H1 (cell line): ENCODE measurements at regions not wholly inside any gene's neighbourhood (a gene's known extent, or its start where the extent isn't known, plus 50 kb on each side); places are given as distances from the start of the nearest gene placed in this dataset.

Experiments
- CTCF ChIA-PET: fragments of 300-600 bp; sonication (Branson Sonifier 250); formaldehyde crosslinking; loops from one replicate; lab custom pipeline; 2021; ENCODE audit not compliant: partially characterized antibody; lab: Charles Lee
- POLR2A ChIA-PET: fragments of 300-600 bp; sonication (Branson Sonifier 250); formaldehyde crosslinking; loops from one replicate; lab custom pipeline; 2021; ENCODE audit warnings: inconsistent platforms; ENCODE audit not compliant: partially characterized antibody; lab: Charles Lee
- DNase-seq, 2 experiments: peaks; one replicate each; pipeline versions ENCODE4 v3.0.0 to v3.0.0-alpha.2; 2010 to 2022; ENCODE audit warnings: low spot score in 2 of 2, low read depth in 1 of 2, mixed read lengths in 1 of 2
- FAIRE-seq: peaks from 2 replicates; lab custom pipeline; 2011; peaks lifted over from hg19 to GRCh38; lab: Jason Lieb, UNC
- H2AFZ ChIP-seq: 2 replicates; pipeline ENCODE4 v1.8.1; 2012; ENCODE audit warnings: low read length, inconsistent platforms
- H2AK5ac ChIP-seq: 2 replicates; pipeline ENCODE4 v1.6.1; 2013; ENCODE audit warnings: low read depth, low read length
- H2BK120ac ChIP-seq: replicated peaks from 2 replicates; pipeline ENCODE3; 2013; ENCODE audit warnings: low read depth, low read length, inconsistent platforms
- H2BK12ac ChIP-seq: 2 replicates; pipeline ENCODE4 v1.6.1; 2013; ENCODE audit warnings: low read depth, low read length
- H2BK15ac ChIP-seq: 2 replicates; pipeline ENCODE4 v1.6.1; 2013; ENCODE audit warnings: low read length
- H2BK20ac ChIP-seq: 2 replicates; pipeline ENCODE4 v1.6.1; 2013; ENCODE audit warnings: low read length
- H2BK5ac ChIP-seq: 2 replicates; pipeline ENCODE4 v1.6.1; 2013; ENCODE audit warnings: low read depth, low read length
- H3K14ac ChIP-seq: 2 replicates; pipeline ENCODE4 v1.6.1; 2013; ENCODE audit warnings: inconsistent platforms; ENCODE audit not compliant: insufficient read length
- H3K18ac ChIP-seq: 2 replicates; pipeline ENCODE4 v1.6.1; 2013; ENCODE audit warnings: low read length; ENCODE audit errors: extremely low read depth
- H3K23ac ChIP-seq: 2 replicates; pipeline ENCODE4 v1.6.1; 2013; ENCODE audit warnings: inconsistent platforms; ENCODE audit not compliant: insufficient read length
- H3K23me2 ChIP-seq: 2 replicates; pipeline ENCODE4 v1.6.1; 2013; ENCODE audit warnings: low read depth, low read length
- H3K27ac ChIP-seq: 2 replicates; pipeline ENCODE4 v1.6.1; 2011; ENCODE audit warnings: low read depth, low read length, inconsistent platforms
- H3K27me3 ChIP-seq, 4 experiments: replicated peaks in 1 of 4; 1 replicate in 1 of 4; 2 replicates in 3 of 4; pipeline versions ENCODE4 v1.6.1 to v1.8.1; 2011 to 2013; ENCODE audit warnings: low read length in 3 of 4, mild to moderate bottlenecking in 3 of 4, inconsistent platforms in 2 of 4, mixed read lengths in 2 of 4, moderate library complexity in 1 of 4; ENCODE audit not compliant: control insufficient read depth in 3 of 4, insufficient read depth in 3 of 4; ENCODE audit errors: extremely low read depth in 1 of 4
- H3K36me3 ChIP-seq, 4 experiments: 2 replicates each; pipeline versions ENCODE4 v1.6.1 to v1.8.1; 2011 to 2013; ENCODE audit warnings: mild to moderate bottlenecking in 4 of 4, low read length in 3 of 4, moderate library complexity in 2 of 4, control low read depth in 1 of 4, inconsistent platforms in 1 of 4; ENCODE audit not compliant: insufficient read depth in 4 of 4, control insufficient read depth in 2 of 4
- H3K4ac ChIP-seq: replicated peaks from 2 replicates; pipeline ENCODE3; 2013; ENCODE audit warnings: low read length, low read depth, mixed read lengths, inconsistent platforms; ENCODE audit not compliant: insufficient read length
- H3K4me1 ChIP-seq, 4 experiments: replicated peaks in 1 of 4; 1 replicate in 1 of 4; 2 replicates in 3 of 4; pipeline versions ENCODE4 v1.6.1 to v1.8.1; 2011 to 2013; ENCODE audit warnings: low read length in 3 of 4, inconsistent platforms in 2 of 4, mixed read lengths in 1 of 4; ENCODE audit not compliant: insufficient read depth in 4 of 4, control insufficient read depth in 3 of 4
- H3K4me2 ChIP-seq, 2 experiments: 2 replicates each; pipeline versions ENCODE4 v1.6.1 to v1.8.1; 2011 to 2013; ENCODE audit warnings: low read depth in 2 of 2, low read length in 2 of 2, control low read depth in 1 of 2, inconsistent platforms in 1 of 2, mild to moderate bottlenecking in 1 of 2; ENCODE audit not compliant: insufficient read depth in 1 of 2
- H3K4me3 ChIP-seq, 4 experiments: fragments of 200-600, 300-600 bp in 1 of 4; sonication (generic), shearing (Covaris generic), sonication (Bioruptor Twin) in 1 of 4; 2 replicates each; pipeline versions ENCODE4 v1.5.1 to v1.8.1; 2011 to 2016; ENCODE audit warnings: low read length in 4 of 4, low read depth in 3 of 4, control low read depth in 2 of 4, inconsistent platforms in 2 of 4, mild to moderate bottlenecking in 2 of 4, mixed read lengths in 1 of 4, moderate library complexity in 1 of 4; ENCODE audit not compliant: insufficient read depth in 2 of 4; ENCODE audit errors: extremely low read depth in 1 of 4
- H3K56ac ChIP-seq: replicated peaks from 2 replicates; pipeline ENCODE3; 2013; ENCODE audit warnings: low read depth, mild to moderate bottlenecking, mixed read lengths, low read length, inconsistent platforms; ENCODE audit not compliant: insufficient read length
- H3K79me1 ChIP-seq: 2 replicates; pipeline ENCODE4 v1.6.1; 2013; ENCODE audit warnings: low read depth, low read length, control low read depth
- H3K79me2 ChIP-seq, 2 experiments: 2 replicates each; pipeline versions ENCODE4 v1.6.1 to v1.8.1; 2012 to 2013; ENCODE audit warnings: low read length in 2 of 2, mild to moderate bottlenecking in 2 of 2, inconsistent platforms in 1 of 2; ENCODE audit not compliant: insufficient read depth in 2 of 2, control insufficient read depth in 1 of 2
- H3K9ac ChIP-seq, 4 experiments: replicated peaks in 1 of 4; 1 replicate in 1 of 4; 2 replicates in 3 of 4; pipeline versions ENCODE4 v1.6.1 to v1.8.1; 2011 to 2013; ENCODE audit warnings: low read depth in 3 of 4, low read length in 3 of 4, control low read depth in 2 of 4, mild to moderate bottlenecking in 2 of 4, moderate library complexity in 2 of 4, inconsistent platforms in 1 of 4; ENCODE audit errors: extremely low read depth in 1 of 4
- H3K9me3 ChIP-seq, 2 experiments: 2 replicates each; pipeline versions ENCODE4 v1.6.1 to v1.8.1; 2012 to 2013; ENCODE audit warnings: mild to moderate bottlenecking in 2 of 2, moderate library complexity in 2 of 2, control low read depth in 1 of 2, inconsistent platforms in 1 of 2, low read depth in 1 of 2, low read length in 1 of 2, mixed read lengths in 1 of 2; ENCODE audit not compliant: insufficient read depth in 2 of 2
- H4K20me1 ChIP-seq, 2 experiments: replicated peaks in 1 of 2; 2 replicates each; pipeline versions ENCODE3 to v1.8.1; 2011 to 2013; ENCODE audit warnings: inconsistent platforms in 2 of 2, low read length in 2 of 2, mild to moderate bottlenecking in 1 of 2; ENCODE audit not compliant: insufficient read depth in 2 of 2, control insufficient read depth in 1 of 2
- H4K5ac ChIP-seq: 2 replicates; pipeline ENCODE4 v1.6.1; 2013; ENCODE audit warnings: low read length, low read depth, mixed read lengths, inconsistent platforms; ENCODE audit not compliant: insufficient read length
- H4K8ac ChIP-seq: 2 replicates; pipeline ENCODE4 v1.8.0; 2013; ENCODE audit warnings: mild to moderate bottlenecking, moderate library complexity, low read length, inconsistent platforms; ENCODE audit not compliant: insufficient read depth; ENCODE audit errors: extremely low read depth
- H4K91ac ChIP-seq: replicated peaks from 2 replicates; pipeline ENCODE3; 2013; ENCODE audit warnings: low read length, mixed read lengths, inconsistent platforms; ENCODE audit not compliant: insufficient read length
- BACH1 ChIP-seq: IDR thresholded peaks from 2 replicates; pipeline ENCODE4 v1.6.1; 2012; ENCODE audit warnings: low read length, improper control_type of control experiment
- BRCA1 ChIP-seq: IDR thresholded peaks from 2 replicates; pipeline ENCODE4 v1.6.1; 2012; ENCODE audit warnings: low read depth, low read length, improper control_type of control experiment
- GABPA ChIP-seq: IDR thresholded peaks from 2 replicates; pipeline ENCODE4 v1.6.1; 2011; ENCODE audit warnings: mild to moderate bottlenecking, low read length, moderate library complexity, borderline replicate concordance; ENCODE audit not compliant: insufficient read depth
- GTF2F1 ChIP-seq: IDR thresholded peaks from 2 replicates; pipeline ENCODE4 v1.6.1; 2012; ENCODE audit warnings: low read depth, low read length, improper control_type of control experiment, borderline replicate concordance
- JUN ChIP-seq: IDR thresholded peaks from 2 replicates; pipeline ENCODE4 v1.6.1; 2011; ENCODE audit warnings: low read depth, mild to moderate bottlenecking, improper control_type of control experiment, low read length
- POLR2A ChIP-seq, 2 experiments: IDR thresholded peaks; 1 replicate in 1 of 2; 2 replicates in 1 of 2; pipeline ENCODE4 v1.6.1; 2011; ENCODE audit warnings: low read depth in 2 of 2, low read length in 2 of 2, mild to moderate bottlenecking in 2 of 2; ENCODE audit errors: control extremely low read depth in 1 of 2
- POLR2AphosphoS5 ChIP-seq: IDR thresholded peaks from 2 replicates; pipeline ENCODE4 v1.6.1; 2011; ENCODE audit warnings: low read depth, low read length
- SUZ12 ChIP-seq: fragments of 200-600 bp; sonication (generic); IDR thresholded peaks from 2 replicates; pipeline ENCODE4 v1.6.1; 2012; ENCODE audit warnings: mild to moderate bottlenecking, inconsistent platforms, low read length, moderate library complexity, mixed read lengths
- TAF7 ChIP-seq: optimal IDR thresholded peaks from 2 replicates; pipeline ENCODE3; 2011; ENCODE audit warnings: low read depth, mild to moderate bottlenecking, inconsistent platforms, low read length, moderate library complexity, borderline replicate concordance
- USF2 ChIP-seq: IDR thresholded peaks from 2 replicates; pipeline ENCODE4 v1.6.1; 2011; ENCODE audit warnings: low read length, improper control_type of control experiment
- WGBS, 2 experiments: shearing (Covaris generic) in 1 of 2; methylation state at CpG; one replicate each; pipeline versions ENCODE4 v1.1.6 to v1.1.7; 2013 to 2015; ENCODE audit warnings: low lambda C conversion rate in 2 of 2, mixed read lengths in 2 of 2, inconsistent platforms in 1 of 2, low coverage in 1 of 2, missing lambda C conversion rate in 1 of 2; ENCODE audit not compliant: insufficient replicate concordance in 2 of 2, insufficient coverage in 1 of 2, insufficient read length in 1 of 2; ENCODE audit errors: extremely low coverage in 1 of 2, missing lambda C conversion rate in 1 of 2; 5-methylcytosine and 5-hydroxymethylcytosine counted together

DNA sequence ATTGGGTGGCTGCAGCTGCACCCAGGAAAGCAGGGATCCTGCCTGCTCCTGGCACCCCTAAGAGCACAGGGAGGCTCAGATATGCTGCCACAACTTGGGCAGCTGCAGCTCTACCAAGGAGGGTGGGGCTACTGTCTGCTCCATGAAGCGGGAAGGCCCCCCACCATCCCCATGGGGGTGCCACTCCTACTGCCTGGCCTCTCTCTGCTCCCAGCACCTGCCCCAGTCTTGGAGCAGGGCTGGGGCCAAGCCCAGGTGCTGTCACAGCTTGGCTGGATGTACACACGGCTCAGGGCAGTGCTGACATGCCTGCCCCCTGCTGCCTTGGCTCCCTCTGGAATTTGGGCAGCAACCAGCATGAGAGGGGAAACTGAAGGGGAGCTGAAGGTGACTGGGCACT lies 214.7 kb upstream of the PLPPR1 start:
- Histone ChIP-seq H3K79me2 (no peaks in the 10 kb centered on the region), H3K4me3 (no peak overlapping the region), H3K4me2 (no peak overlapping the region), H3K27ac (no peak overlapping the region), H2BK120ac (no peak overlapping the region), H2BK5ac (no peak overlapping the region), H2AK5ac (no peak overlapping the region), H3K4ac (no peak overlapping the region), H3K14ac (no peak overlapping the region), H2BK15ac (no peak overlapping the region), H3K27me3 (no peaks in the 10 kb centered on the region), H3K9me3 (peaks cover 7 to 11% of the 10 kb centered on the region in 2 experiments; a peak in 3 of 4 replicates), H3K56ac (no peak overlapping the region), H2BK20ac (no peak overlapping the region), H3K79me1 (no peaks in the 10 kb centered on the region), H3K23ac (no peak overlapping the region), H4K8ac (no peak overlapping the region), H3K23me2 (no peaks in the 10 kb centered on the region), H3K36me3 (no peaks in the 10 kb centered on the region), H3K18ac (no peak overlapping the region), H4K91ac (no peak overlapping the region), H4K5ac (no peak overlapping the region), H2AFZ (no peak overlapping the region), H3K9ac (no peak overlapping the region), H4K20me1 (no peaks in the 10 kb centered on the region), H2BK12ac (no peak overlapping the region), H3K4me1 (no peaks in the 10 kb centered on the region)
- FAIRE-seq (no peak), DNase-seq (no peak)
- POLR2A ChIA-PET: no interaction called here
- WGBS, 2 experiments: 100% methylated on average over 1 of the region's 2 CpGs; no CpG with 5 or more reads in 1 of the 2 experiments
- CTCF ChIA-PET: no interaction called here
- no peak for TF ChIP-seq USF2
- no peak for TF ChIP-seq POLR2A (IDR thresholded peaks at IDR 0.05; ENCODE audit: control extremely low read depth in 1 of 2, low read depth in 2 of 2, low read length in 2 of 2)
- TF ChIP-seq BACH1: no peak
- TF ChIP-seq POLR2AphosphoS5: no peak
- TF ChIP-seq BRCA1: no peak
- no peak for TF ChIP-seq GABPA
- no peak for TF ChIP-seq JUN
- TF ChIP-seq TAF7: no peak
- TF ChIP-seq GTF2F1: no peak
- no peak for TF ChIP-seq SUZ12
